MM.1S (cell line): ENCODE measurements at regions not wholly inside any gene's neighbourhood (a gene's known extent, or its start where the extent isn't known, plus 50 kb on each side); places are given as distances from the start of the nearest gene placed in this dataset.

ENCODE experiments used
- CTCF ChIP-seq: fragments of 300-600 bp; sonication (generic); IDR thresholded peaks from 2 replicates; pipeline ENCODE4 v1.5.1; 2016; ENCODE audit warnings: antibody characterized with exemption, low read length, mixed read lengths
- EZH2 ChIP-seq: fragments of 300-600 bp; sonication (generic); optimal IDR thresholded peaks from 2 replicates; pipeline ENCODE3; 2017; ENCODE audit warnings: low read depth, mild to moderate bottlenecking, antibody characterized with exemption, low read length, mixed read lengths
- EZH2phosphoT487 ChIP-seq: fragments of 300-600 bp; sonication (generic); IDR thresholded peaks from 2 replicates; pipeline ENCODE4 v1.6.1; 2018; ENCODE audit warnings: antibody characterized with exemption, low read length

GRCh38 chr3:19717736-19718135 is 216.3 kb downstream of the EFHB start:
- TF ChIP-seq EZH2 = no peak
- TF ChIP-seq CTCF = no peak
- TF ChIP-seq EZH2phosphoT487 = no peak
